Breast epithelium (tissue), 3 donors: ENCODE measurements at regions not wholly inside any gene's neighbourhood (a gene's known extent, or its start where the extent isn't known, plus 50 kb on each side); places are given as distances from the start of the nearest gene placed in this dataset.

Source experiments
- CTCF ChIP-seq, 3 donors: fragments of 450-650 bp; IDR thresholded peaks; one replicate each; pipeline ENCODE4 v1.5.1; 2016 to 2017; ENCODE audit warnings: antibody characterized with exemption in 3 of 3, mild to moderate bottlenecking in 3 of 3, moderate library complexity in 3 of 3
- POLR2A ChIP-seq: fragments of 450-650 bp; IDR thresholded peaks from one replicate; pipeline ENCODE4 v1.6.1; 2016; ENCODE audit warnings: antibody characterized with exemption, mild to moderate bottlenecking, moderate library complexity

- TF ChIP-seq POLR2A (no peak), CTCF (IDR thresholded peaks at IDR 0.05) (no peak)
Observed at GRCh38 chr9:20054734-20055133, 265.9 kb upstream of the SLC24A2 start.
